Immature natural killer cell (primary cell): ENCODE measurements at regions not wholly inside any gene's neighbourhood (a gene's known extent, or its start where the extent isn't known, plus 50 kb on each side); places are given as distances from the start of the nearest gene placed in this dataset.

Experiments used
- DNase-seq, 3 donors: peaks; one replicate each; pipeline ENCODE4 v3.0.0; 2022; ENCODE audit warnings: mixed read lengths in 1 of 3
- H3K27ac Mint-ChIP-seq, 6 donors: one replicate each; pipeline ENCODE4 v1.8.0; 2020; ENCODE audit warnings: mixed read lengths in 6 of 6, mild to moderate bottlenecking in 5 of 6, inconsistent platforms in 4 of 6, moderate library complexity in 3 of 6
- H3K27me3 Mint-ChIP-seq, 3 donors: one replicate each; pipeline ENCODE4 v1.8.0; 2020 to 2021; ENCODE audit warnings: low read depth in 3 of 3, mild to moderate bottlenecking in 3 of 3, mixed read lengths in 3 of 3, moderate library complexity in 3 of 3, inconsistent platforms in 1 of 3
- H3K36me3 Mint-ChIP-seq, 3 donors: one replicate each; pipeline ENCODE4 v1.8.0; 2020; ENCODE audit warnings: mixed read lengths in 3 of 3, inconsistent platforms in 2 of 3, mild to moderate bottlenecking in 2 of 3
- H3K4me1 Mint-ChIP-seq, 2 donors: one replicate each; pipeline ENCODE4 v1.8.0; 2020; ENCODE audit warnings: inconsistent platforms in 2 of 2, mild to moderate bottlenecking in 2 of 2, mixed read lengths in 2 of 2, moderate library complexity in 1 of 2
- H3K4me3 Mint-ChIP-seq, 5 donors: one replicate each; pipeline ENCODE4 v1.8.0; 2020; ENCODE audit warnings: mild to moderate bottlenecking in 5 of 5, mixed read lengths in 5 of 5, inconsistent platforms in 3 of 5, moderate library complexity in 3 of 5
- H3K9me3 Mint-ChIP-seq, 6 donors: one replicate each; pipeline ENCODE4 v1.8.0; 2020; ENCODE audit warnings: mild to moderate bottlenecking in 6 of 6, mixed read lengths in 6 of 6, inconsistent platforms in 4 of 6, moderate library complexity in 3 of 6

DNA sequence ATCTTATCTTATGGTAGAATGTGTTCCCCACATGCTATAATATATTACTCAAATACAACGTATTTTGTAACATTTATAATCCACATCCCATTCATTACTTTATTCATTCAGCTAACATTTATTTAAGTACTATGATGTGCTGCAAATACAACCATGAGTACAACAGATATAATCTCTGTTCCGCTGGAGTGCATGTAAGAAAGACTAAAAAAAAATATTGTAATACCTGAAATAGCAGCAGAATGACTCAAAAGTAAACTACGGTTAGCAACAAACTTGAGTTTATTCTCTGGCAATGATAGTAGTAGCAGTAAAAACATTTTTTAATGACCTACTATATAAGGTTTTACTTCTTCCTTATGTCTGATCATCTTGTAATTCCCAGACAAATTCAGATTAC, 1776.3 kb downstream of the STIM2 start:
- no peak for DNase-seq
- no peak overlapping the region for H3K27ac Mint-ChIP-seq
- no peaks in the 10 kb centered on the region for H3K27me3 Mint-ChIP-seq
- peaks cover 9 to 32% (median 19%) of the 10 kb centered on the region in 6 donors for H3K9me3 Mint-ChIP-seq
- H3K4me1 Mint-ChIP-seq = no peaks in the 10 kb centered on the region
- no peaks in the 10 kb centered on the region for H3K36me3 Mint-ChIP-seq
- H3K4me3 Mint-ChIP-seq = no peak overlapping the region

DNA sequence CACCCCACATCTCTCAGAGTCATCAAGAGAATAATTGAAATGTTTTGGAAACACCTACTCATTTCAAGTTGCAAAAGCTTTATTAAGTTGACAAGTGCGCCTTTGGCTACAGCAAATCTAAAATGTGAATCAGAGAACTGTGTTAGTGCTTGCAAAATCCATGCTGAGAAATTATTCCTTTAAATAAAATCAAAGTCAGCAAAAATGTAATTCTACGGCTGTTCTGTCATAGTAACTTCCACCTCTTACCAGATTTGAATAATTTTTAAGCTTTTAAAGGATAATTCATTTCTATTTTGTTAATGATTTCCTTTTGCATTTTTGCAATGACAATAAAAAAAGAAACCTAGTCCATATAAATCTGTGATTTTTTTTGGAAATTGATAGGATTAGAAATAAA, 1779.1 kb downstream of the STIM2 start:
- no peaks in the 10 kb centered on the region for H3K4me1 Mint-ChIP-seq
- H3K36me3 Mint-ChIP-seq = no peaks in the 10 kb centered on the region
- DNase-seq = no peak
- no peaks in the 10 kb centered on the region for H3K27me3 Mint-ChIP-seq
- H3K4me3 Mint-ChIP-seq = no peak overlapping the region
- H3K27ac Mint-ChIP-seq = no peak overlapping the region
- peaks cover 2 to 22% (median 10%) of the 10 kb centered on the region in 6 donors for H3K9me3 Mint-ChIP-seq

DNA sequence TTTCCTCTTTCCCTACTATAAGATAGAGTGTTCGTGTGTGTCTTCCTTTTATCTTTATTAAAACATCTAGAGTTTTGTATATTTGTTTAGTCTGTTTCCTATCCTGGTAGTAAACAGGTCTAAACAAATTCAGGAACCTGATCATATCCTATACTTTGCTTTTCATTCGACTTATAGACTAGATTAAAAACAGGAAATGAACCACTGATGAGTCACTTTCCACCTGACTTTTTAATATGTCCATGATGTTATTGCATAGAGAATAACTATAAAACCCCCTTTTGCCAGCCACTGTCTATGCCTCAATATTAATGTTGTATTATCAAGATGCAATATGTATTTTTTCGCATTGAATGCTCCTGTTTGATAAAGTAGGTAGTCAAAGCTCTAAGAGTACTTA, 1794.0 kb downstream of the STIM2 start:
- H3K4me1 Mint-ChIP-seq = no peaks in the 10 kb centered on the region
- H3K9me3 Mint-ChIP-seq = peaks cover 11 to 40% (median 14%) of the 10 kb centered on the region in 6 donors

DNA sequence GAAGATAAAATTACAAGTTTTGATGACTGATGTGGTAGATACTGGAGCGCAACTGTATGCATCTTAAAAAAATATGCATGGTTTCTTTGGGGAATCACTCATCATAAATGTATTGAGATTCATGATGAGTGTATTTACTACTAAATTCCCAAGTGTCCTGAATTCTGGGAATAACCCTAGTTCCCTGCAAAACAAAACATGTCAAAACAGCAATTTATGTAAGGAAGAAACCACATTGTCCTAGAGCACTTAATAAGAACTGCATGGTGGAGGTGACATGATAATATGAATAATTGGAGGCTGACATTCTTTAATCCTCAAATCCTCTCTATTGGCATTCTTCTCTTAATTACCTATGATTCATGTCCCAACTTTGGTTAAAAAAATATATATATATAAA, 1804.7 kb downstream of the STIM2 start:
- Mint-ChIP-seq H3K27me3 (no peaks in the 10 kb centered on the region), H3K4me1 (no peaks in the 10 kb centered on the region), H3K9me3 (peaks cover 4 to 36% (median 17%) of the 10 kb centered on the region in 6 donors)

More for the DNA sequence above, 1794.0 kb downstream of the STIM2 start:
- no peak overlapping the region for H3K27ac Mint-ChIP-seq
- DNase-seq = no peak
- H3K36me3 Mint-ChIP-seq = peaks cover 0 to 3% (median 0%) of the 10 kb centered on the region in 3 donors
- no peak overlapping the region for H3K4me3 Mint-ChIP-seq
- H3K27me3 Mint-ChIP-seq = peaks cover 0 to 2% (median 0%) of the 10 kb centered on the region in 3 donors

DNA sequence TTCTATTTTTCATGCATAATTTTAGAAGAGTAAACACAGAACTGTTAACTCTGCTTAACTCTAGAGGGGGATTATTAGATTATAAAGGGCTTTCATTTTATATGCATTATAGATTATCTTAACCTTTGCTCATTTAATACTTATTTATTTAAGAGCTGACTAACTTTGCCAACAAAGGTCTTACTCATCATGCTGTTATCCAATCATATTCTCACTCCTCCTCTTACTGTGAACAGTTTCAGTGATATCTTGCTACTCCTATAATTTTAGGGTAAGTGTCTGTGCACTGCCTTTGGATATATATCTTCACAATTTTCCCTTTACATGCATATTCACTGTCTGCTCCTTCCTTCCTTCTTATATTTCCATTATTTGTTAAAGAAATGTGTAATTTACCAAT, 1814.9 kb downstream of the STIM2 start:
- Mint-ChIP-seq H3K4me3 (no peak overlapping the region), H3K36me3 (no peaks in the 10 kb centered on the region), H3K9me3 (peaks cover 6 to 30% (median 16%) of the 10 kb centered on the region in 6 donors), H3K27me3 (no peaks in the 10 kb centered on the region), H3K27ac (no peak overlapping the region), H3K4me1 (no peaks in the 10 kb centered on the region)
- no peak for DNase-seq

More for the DNA sequence above, 1804.7 kb downstream of the STIM2 start:
- H3K36me3 Mint-ChIP-seq = no peaks in the 10 kb centered on the region
- H3K27ac Mint-ChIP-seq = no peak overlapping the region
- no peak for DNase-seq
- H3K4me3 Mint-ChIP-seq = no peak overlapping the region

DNA sequence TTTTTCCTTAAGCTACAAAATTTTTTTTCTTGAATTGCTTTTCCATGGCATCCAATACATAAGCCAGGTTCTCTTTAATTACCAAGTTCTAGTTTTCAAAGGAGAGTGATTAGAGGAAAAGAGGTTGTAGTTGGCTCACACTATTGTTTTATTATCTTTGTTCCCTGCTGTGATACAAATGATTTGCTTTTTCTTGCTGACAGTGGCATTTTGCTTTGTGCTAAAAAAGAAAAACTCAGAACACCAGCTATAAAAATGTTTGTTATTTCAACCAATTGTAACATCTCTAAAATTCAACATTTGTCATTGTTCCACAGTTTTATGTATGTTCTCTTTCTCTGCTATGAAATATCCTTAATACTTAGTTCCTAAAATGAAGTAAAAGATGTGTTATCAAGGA, 1817.2 kb downstream of the STIM2 start:
- Mint-ChIP-seq H3K9me3 (peaks cover 0 to 14% (median 2%) of the 10 kb centered on the region in 6 donors), H3K4me3 (no peak overlapping the region), H3K27ac (no peak overlapping the region), H3K4me1 (no peaks in the 10 kb centered on the region), H3K27me3 (no peaks in the 10 kb centered on the region), H3K36me3 (no peaks in the 10 kb centered on the region)
- no peak for DNase-seq

DNA sequence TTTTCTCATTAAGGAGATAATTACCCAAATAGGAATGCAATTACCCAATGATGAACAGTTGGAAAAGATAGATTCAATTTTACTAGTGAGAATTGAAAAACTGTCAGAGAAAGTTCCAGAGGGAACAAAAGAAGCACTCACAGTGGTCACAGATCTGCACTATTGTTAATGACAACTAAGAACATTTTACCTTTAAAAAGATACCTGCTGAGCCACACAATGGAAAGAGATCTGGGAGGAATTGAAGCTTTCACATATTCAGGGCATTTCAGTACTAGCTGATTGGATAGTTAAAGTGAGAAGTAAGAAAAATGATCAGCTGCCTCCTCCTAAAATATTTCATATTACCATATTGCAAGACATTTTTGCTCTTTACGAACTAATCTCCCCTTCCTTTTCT, 1822.2 kb downstream of the STIM2 start:
- DNase-seq = no peak
- H3K27me3 Mint-ChIP-seq = no peaks in the 10 kb centered on the region
- H3K36me3 Mint-ChIP-seq = no peaks in the 10 kb centered on the region
- H3K9me3 Mint-ChIP-seq = peaks cover 4 to 26% (median 12%) of the 10 kb centered on the region in 6 donors
- H3K4me3 Mint-ChIP-seq = no peak overlapping the region
- no peak overlapping the region for H3K27ac Mint-ChIP-seq
- no peaks in the 10 kb centered on the region for H3K4me1 Mint-ChIP-seq

DNA sequence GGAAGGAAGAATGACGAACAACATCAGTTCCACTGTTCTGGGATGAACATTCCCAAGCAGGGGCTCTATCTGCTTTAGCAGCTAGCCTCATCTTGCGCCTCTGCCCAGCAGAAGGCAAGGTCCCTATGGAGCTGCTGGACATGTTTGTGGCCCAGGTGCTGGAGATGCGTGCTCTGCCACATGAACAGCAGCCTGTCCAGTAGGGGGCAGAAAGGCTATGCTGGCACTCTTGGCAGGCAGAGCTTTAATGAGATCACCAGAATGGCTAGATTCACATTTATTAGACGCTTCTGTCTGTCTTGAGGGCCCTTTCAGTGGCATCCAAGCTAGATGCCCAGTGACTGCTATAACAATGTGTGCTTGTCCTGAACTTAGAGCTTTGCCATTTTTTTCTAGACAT, 1826.0 kb downstream of the STIM2 start:
- DNase-seq = no peak
- Mint-ChIP-seq H3K9me3 (peaks cover 4 to 36% (median 14%) of the 10 kb centered on the region in 6 donors), H3K27ac (no peak overlapping the region), H3K27me3 (no peaks in the 10 kb centered on the region), H3K4me3 (no peak overlapping the region), H3K36me3 (no peaks in the 10 kb centered on the region), H3K4me1 (no peaks in the 10 kb centered on the region)

DNA sequence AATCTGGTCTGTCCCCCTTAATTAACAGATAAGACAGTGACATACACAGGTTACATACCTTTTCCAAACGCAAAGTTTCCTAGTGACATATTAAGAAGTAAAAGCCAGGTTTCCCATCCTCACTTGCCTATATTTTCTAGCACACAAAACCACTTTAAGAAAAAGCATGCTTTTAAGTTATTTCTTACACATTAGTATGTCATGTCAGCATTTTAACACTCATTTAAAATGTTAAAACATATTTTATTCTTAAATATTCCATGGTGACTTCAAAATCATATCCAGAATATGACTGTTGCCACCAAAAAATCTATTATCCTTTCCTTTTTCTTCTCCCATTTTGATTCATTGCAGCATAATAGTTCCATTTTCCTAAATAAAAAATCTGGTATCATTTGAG, 1830.2 kb downstream of the STIM2 start:
- Mint-ChIP-seq H3K27ac (no peak overlapping the region), H3K27me3 (peaks cover 0 to 2% (median 0%) of the 10 kb centered on the region in 3 donors), H3K4me3 (no peak overlapping the region), H3K36me3 (no peaks in the 10 kb centered on the region), H3K9me3 (peaks cover 2 to 34% (median 17%) of the 10 kb centered on the region in 6 donors), H3K4me1 (no peaks in the 10 kb centered on the region)
- DNase-seq = no peak

DNA sequence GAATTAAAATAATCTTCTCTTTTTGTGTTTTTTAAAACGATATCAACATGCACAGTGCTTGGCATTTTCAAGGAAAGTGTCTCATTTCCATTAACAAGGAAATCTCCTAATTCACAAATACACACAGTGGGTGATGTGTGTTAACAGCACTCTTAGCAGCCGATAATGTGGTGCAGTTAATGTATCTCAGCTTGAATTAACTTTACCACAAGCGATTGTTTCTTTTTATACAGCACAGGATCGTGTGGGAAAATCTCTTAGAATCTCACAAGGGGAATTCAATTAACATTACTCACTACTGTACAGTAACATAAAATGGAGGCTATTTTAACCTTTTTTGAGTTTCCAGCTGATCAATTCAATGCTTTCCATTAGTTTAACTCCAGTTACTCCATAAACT, 1841.9 kb downstream of the STIM2 start:
- DNase-seq = no peak
- H3K4me1 Mint-ChIP-seq = no peaks in the 10 kb centered on the region
- no peaks in the 10 kb centered on the region for H3K36me3 Mint-ChIP-seq
- no peak overlapping the region for H3K4me3 Mint-ChIP-seq
- peaks cover 3 to 26% (median 17%) of the 10 kb centered on the region in 6 donors for H3K9me3 Mint-ChIP-seq
- H3K27ac Mint-ChIP-seq = no peak overlapping the region
- peaks cover 0 to 2% (median 0%) of the 10 kb centered on the region in 3 donors for H3K27me3 Mint-ChIP-seq

DNA sequence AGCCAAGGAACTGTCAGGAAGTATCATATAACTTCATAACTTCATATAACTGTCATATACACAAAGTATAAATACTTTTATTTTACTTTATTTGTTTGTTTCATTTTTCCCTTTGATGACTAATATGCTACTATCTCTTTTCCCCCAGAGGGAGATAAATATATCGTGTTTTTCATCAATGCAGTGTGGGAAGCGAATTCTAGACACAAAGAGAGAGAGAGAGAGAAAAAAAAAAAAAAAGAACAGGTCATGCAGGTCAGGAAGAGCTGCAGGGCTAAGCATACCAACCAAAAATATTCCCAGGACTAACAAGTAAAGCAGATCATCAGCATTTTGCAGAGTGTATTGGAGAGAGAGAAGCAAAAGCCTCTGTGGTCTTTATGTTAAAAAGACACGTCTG, 1849.2 kb downstream of the STIM2 start:
- Mint-ChIP-seq H3K27ac (no peak overlapping the region), H3K27me3 (peaks cover 0 to 2% (median 0%) of the 10 kb centered on the region in 3 donors), H3K4me3 (no peak overlapping the region), H3K9me3 (peaks cover 0 to 32% (median 7%) of the 10 kb centered on the region in 6 donors), H3K4me1 (no peaks in the 10 kb centered on the region), H3K36me3 (no peaks in the 10 kb centered on the region)
- DNase-seq = no peak

DNA sequence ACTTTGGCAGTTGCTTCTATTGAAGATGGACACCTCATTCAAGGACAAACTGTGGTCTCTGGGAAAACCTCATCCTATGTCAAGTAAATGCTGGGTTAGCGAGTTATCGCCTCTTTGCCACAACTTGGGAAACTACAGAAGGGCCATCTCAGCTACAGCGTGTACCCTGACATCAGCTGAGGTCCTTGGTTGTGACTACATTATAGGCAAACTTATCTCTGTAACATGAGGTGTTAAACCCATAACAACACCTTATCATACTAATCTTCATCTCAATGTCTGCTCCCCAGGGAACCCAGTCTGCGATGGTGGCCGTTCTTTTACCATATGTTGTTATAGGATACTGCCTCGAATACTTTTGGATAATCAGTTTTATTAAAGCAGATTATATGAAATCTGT, 1862.7 kb downstream of the STIM2 start:
- H3K4me3 Mint-ChIP-seq = no peak overlapping the region
- no peaks in the 10 kb centered on the region for H3K4me1 Mint-ChIP-seq
- peaks cover 2 to 53% (median 17%) of the 10 kb centered on the region in 6 donors for H3K9me3 Mint-ChIP-seq
- H3K27ac Mint-ChIP-seq = no peak overlapping the region
- H3K36me3 Mint-ChIP-seq = peaks cover 0 to 4% (median 0%) of the 10 kb centered on the region in 3 donors
- H3K27me3 Mint-ChIP-seq = no peaks in the 10 kb centered on the region
- no peak for DNase-seq

DNA sequence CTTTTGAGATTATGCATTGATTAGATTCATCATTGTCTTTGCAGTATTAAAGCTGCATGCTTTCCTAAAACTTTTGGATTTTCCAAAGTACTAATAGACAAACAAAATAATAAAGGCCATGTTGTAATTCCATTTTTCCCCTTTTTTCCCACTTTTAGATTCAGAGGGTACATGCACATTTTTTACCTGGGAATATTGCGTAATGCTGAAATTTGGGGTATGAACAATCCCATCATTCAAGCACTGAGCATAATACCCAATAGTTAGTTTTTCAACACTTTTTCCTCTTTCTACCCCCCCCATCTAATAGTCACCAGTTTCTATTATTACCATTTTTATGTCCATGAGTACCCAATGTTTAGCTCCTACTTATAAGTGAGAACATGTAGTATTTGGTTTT, 1863.6 kb downstream of the STIM2 start:
- H3K9me3 Mint-ChIP-seq = peaks cover 3 to 61% (median 20%) of the 10 kb centered on the region in 6 donors
- H3K27me3 Mint-ChIP-seq = no peaks in the 10 kb centered on the region
- peaks cover 0 to 4% (median 0%) of the 10 kb centered on the region in 3 donors for H3K36me3 Mint-ChIP-seq
- H3K4me3 Mint-ChIP-seq = no peak overlapping the region
- H3K4me1 Mint-ChIP-seq = no peaks in the 10 kb centered on the region
- DNase-seq = no peak
- no peak overlapping the region for H3K27ac Mint-ChIP-seq

DNA sequence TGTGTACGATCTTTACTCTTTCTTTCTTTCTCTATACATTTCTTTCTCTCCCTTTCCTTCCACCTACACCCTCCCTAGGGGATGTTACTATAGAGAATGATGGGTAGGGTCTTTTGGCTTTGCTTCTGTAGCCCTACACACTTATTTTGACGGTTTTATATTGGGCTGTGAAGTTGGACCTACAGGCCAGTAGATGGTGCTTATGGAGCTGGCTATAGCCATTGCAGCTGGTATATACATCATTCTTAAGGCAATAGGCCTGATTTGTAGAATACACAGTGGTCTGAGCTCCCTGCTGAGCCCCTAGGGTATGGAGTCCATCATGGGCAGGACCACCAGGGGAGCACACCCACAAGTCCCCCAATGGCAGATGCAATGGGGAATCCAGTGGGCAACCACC, 1869.7 kb downstream of the STIM2 start:
- Mint-ChIP-seq H3K4me3 (no peak overlapping the region), H3K9me3 (peaks cover 10 to 60% (median 30%) of the 10 kb centered on the region in 6 donors), H3K36me3 (no peaks in the 10 kb centered on the region), H3K27me3 (peaks cover 0 to 2% (median 0%) of the 10 kb centered on the region in 3 donors), H3K4me1 (no peaks in the 10 kb centered on the region), H3K27ac (no peak overlapping the region)
- DNase-seq = no peak

DNA sequence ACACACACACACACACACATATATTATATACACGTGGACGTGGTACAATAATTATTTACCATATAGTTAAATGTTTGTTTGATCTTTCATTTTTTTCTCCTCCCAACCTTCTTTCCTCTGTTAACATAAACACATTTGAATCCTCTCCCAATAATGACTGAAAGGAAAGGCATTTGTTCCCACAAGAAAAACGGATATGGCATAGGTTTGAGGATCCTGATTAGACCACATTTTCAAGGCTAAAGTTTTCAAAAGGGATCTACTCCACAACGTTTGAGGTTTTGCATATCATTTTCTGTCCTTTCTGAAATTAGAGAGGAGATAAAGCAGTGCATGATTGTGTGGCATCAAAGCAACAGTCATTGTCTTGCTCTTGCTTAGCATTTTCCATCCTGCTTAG, 1883.4 kb downstream of the STIM2 start:
- Mint-ChIP-seq H3K4me1 (no peaks in the 10 kb centered on the region), H3K27ac (no peak overlapping the region), H3K4me3 (no peak overlapping the region), H3K36me3 (no peaks in the 10 kb centered on the region), H3K9me3 (peaks cover 0 to 18% (median 11%) of the 10 kb centered on the region in 6 donors), H3K27me3 (no peaks in the 10 kb centered on the region)
- DNase-seq = no peak
